PC-3 (cell line): ENCODE measurements at regions not wholly inside any gene's neighbourhood (a gene's known extent, or its start where the extent isn't known, plus 50 kb on each side); places are given as distances from the start of the nearest gene placed in this dataset.

Experiments
- EZH2phosphoT487 ChIP-seq: fragments of 300-600 bp; sonication (generic); IDR thresholded peaks from 2 replicates; pipeline ENCODE4 v1.6.1; 2018; ENCODE audit warnings: mild to moderate bottlenecking, antibody characterized with exemption, low read length, borderline replicate concordance
- TF ChIP-seq, protein P1 (sequence below): fragments of 300-600 bp; sonication (generic); conservative IDR thresholded peaks from 2 replicates; pipeline ENCODE4 v1.5.1; 2017; ENCODE audit warnings: antibody characterized with exemption, low read depth, mild to moderate bottlenecking, low read length

DNA sequence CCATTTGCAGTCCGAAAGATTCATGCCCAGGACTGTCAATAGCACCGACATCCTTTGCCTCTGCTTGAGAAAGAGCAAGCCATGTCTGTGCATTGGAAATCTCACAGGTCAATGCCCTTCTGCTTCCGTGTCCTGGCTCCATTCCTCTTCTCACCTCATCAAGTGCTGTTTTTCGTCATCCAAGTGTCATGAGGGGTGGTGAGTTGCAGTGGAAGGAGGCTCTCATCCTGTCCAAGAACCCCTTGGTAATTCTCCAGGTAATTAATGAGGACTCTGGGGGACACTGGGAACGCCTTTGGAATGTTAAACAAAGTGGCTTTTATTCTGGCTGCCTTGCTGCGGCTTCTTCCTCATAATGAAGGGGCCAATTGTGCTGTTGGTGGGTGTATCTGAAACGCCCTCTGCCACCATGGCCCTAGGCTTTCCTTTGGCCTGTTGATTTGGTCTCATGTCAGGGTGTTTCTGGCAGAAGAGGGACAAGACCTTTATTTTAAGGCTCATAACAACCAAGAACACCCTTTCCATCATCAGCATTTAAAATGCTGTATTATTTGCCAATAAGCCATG, 57.7 kb downstream of the PPP1R3C start:
- TF ChIP-seq EZH2phosphoT487 = no peak
- TF ChIP-seq, protein P1, sequence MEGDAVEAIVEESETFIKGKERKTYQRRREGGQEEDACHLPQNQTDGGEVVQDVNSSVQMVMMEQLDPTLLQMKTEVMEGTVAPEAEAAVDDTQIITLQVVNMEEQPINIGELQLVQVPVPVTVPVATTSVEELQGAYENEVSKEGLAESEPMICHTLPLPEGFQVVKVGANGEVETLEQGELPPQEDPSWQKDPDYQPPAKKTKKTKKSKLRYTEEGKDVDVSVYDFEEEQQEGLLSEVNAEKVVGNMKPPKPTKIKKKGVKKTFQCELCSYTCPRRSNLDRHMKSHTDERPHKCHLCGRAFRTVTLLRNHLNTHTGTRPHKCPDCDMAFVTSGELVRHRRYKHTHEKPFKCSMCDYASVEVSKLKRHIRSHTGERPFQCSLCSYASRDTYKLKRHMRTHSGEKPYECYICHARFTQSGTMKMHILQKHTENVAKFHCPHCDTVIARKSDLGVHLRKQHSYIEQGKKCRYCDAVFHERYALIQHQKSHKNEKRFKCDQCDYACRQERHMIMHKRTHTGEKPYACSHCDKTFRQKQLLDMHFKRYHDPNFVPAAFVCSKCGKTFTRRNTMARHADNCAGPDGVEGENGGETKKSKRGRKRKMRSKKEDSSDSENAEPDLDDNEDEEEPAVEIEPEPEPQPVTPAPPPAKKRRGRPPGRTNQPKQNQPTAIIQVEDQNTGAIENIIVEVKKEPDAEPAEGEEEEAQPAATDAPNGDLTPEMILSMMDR = no peak
